ENCODE measurements at regions not wholly inside any gene's neighbourhood (a gene's known extent, or its start where the extent isn't known, plus 50 kb on each side); places are given as distances from the start of the nearest gene placed in this dataset.

DNA sequence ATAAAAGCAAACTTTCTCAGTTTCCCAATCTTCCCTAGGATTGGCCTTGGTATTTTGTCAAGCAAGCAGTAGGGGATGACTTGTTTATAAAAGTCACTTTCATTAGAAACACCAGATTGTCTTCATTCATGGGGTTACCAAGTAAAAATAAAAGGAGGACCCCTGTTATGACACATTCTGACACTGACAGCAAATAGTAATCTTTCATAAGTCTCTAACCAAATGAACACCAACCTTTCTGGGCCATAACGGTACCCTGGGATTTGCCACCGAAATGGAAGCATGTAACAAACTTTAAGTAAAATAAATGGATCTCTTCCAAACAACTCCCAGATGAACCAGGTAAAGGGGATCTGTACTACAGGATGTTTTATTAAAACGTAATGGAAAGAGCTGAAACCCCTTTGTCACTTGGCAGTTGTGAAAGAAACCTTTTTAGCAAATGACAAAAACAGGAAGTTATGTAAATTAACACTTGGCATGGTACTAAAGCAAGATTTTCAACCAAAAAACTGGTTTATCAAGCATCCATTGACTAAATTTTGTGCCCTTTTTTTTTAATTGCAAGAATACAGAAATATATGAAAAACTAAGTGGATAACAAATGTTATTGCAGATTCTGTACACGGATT is 335.6 kb downstream of the RBM26 start:
- POLR2A ChIA-PET: no interaction called here

DNA sequence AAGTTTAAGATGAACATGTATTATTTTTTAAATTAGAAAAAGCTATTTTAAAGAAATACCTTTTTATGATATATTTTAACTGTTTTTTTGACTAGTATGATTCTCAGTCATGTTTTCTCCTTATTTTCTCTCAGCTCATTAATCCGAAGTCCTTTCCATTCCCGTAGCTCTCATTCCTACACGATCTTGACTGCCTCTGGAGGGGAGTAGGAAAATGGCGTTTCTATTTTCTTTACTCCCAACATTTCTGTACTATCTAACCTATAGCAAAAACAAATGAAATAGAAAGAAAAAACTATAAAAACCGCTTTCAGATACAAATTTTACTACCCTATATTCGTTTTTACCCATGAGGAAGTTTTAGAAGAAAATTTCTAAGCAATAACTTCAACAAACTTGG is 343.8 kb downstream of the RBM26 start:
- POLR2A ChIA-PET: no interaction called here
- H3K4me3 ChIP-seq: no peak overlapping the region
- ATAC-seq (no peak), FAIRE-seq (no peak), DNase-seq (ENCODE audit: low read depth in 1 of 2, low spot score in 1 of 2) (no peak)
- 33% methylated on average over 6 of the region's 6 CpGs for WGBS (ENCODE audit: missing lambda C conversion rate)
- CTCF ChIA-PET: no interaction called here
- no peaks in the 10 kb centered on the region for H3K9me3 ChIP-seq
- no peaks in the 10 kb centered on the region for H3K4me1 ChIP-seq
- TF ChIP-seq, protein P1, sequence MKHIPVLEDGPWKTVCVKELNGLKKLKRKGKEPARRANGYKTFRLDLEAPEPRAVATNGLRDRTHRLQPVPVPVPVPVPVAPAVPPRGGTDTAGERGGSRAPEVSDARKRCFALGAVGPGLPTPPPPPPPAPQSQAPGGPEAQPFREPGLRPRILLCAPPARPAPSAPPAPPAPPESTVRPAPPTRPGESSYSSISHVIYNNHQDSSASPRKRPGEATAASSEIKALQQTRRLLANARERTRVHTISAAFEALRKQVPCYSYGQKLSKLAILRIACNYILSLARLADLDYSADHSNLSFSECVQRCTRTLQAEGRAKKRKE (CRISPR knock-in tag; IDR thresholded peaks at IDR 0.05; ENCODE audit: low read depth): no peak
- TF ChIP-seq CHD4 (IDR thresholded peaks at IDR 0.05; ENCODE audit: borderline replicate concordance) (no peak), ESRRA (IDR thresholded peaks at IDR 0.05; ENCODE audit: borderline replicate concordance, low read length) (no peak), GATA3 (IDR thresholded peaks at IDR 0.05; ENCODE audit: borderline replicate concordance) (no peak), KDM5A (IDR thresholded peaks at IDR 0.05) (no peak), JUNB (IDR thresholded peaks at IDR 0.05) (no peak), FOXS1 (CRISPR knock-in tag; IDR thresholded peaks at IDR 0.05) (no peak), ZNF302 (CRISPR knock-in tag; IDR thresholded peaks at IDR 0.05) (no peak), JUN (IDR thresholded peaks at IDR 0.05) (no peak), POLR2AphosphoS2 (conservative IDR thresholded peaks at IDR 0.05; ENCODE audit: low read length) (no peak)
- TF ChIP-seq, protein P2, sequence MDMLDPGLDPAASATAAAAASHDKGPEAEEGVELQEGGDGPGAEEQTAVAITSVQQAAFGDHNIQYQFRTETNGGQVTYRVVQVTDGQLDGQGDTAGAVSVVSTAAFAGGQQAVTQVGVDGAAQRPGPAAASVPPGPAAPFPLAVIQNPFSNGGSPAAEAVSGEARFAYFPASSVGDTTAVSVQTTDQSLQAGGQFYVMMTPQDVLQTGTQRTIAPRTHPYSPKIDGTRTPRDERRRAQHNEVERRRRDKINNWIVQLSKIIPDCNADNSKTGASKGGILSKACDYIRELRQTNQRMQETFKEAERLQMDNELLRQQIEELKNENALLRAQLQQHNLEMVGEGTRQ (IDR thresholded peaks at IDR 0.05): no peak
- TF ChIP-seq, protein P3, sequence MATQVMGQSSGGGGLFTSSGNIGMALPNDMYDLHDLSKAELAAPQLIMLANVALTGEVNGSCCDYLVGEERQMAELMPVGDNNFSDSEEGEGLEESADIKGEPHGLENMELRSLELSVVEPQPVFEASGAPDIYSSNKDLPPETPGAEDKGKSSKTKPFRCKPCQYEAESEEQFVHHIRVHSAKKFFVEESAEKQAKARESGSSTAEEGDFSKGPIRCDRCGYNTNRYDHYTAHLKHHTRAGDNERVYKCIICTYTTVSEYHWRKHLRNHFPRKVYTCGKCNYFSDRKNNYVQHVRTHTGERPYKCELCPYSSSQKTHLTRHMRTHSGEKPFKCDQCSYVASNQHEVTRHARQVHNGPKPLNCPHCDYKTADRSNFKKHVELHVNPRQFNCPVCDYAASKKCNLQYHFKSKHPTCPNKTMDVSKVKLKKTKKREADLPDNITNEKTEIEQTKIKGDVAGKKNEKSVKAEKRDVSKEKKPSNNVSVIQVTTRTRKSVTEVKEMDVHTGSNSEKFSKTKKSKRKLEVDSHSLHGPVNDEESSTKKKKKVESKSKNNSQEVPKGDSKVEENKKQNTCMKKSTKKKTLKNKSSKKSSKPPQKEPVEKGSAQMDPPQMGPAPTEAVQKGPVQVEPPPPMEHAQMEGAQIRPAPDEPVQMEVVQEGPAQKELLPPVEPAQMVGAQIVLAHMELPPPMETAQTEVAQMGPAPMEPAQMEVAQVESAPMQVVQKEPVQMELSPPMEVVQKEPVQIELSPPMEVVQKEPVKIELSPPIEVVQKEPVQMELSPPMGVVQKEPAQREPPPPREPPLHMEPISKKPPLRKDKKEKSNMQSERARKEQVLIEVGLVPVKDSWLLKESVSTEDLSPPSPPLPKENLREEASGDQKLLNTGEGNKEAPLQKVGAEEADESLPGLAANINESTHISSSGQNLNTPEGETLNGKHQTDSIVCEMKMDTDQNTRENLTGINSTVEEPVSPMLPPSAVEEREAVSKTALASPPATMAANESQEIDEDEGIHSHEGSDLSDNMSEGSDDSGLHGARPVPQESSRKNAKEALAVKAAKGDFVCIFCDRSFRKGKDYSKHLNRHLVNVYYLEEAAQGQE (IDR thresholded peaks at IDR 0.05): no peak
- TF ChIP-seq, protein P4, sequence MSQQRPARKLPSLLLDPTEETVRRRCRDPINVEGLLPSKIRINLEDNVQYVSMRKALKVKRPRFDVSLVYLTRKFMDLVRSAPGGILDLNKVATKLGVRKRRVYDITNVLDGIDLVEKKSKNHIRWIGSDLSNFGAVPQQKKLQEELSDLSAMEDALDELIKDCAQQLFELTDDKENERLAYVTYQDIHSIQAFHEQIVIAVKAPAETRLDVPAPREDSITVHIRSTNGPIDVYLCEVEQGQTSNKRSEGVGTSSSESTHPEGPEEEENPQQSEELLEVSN (IDR thresholded peaks at IDR 0.05; ENCODE audit: borderline replicate concordance, low read depth): no peak
- no peak overlapping the region for H3K27ac ChIP-seq
- H3K4me2 ChIP-seq: no peak overlapping the region

More for the DNA sequence above, 335.6 kb downstream of the RBM26 start:
- Histone ChIP-seq H3K27ac (no peak overlapping the region), H3K4me3 (no peak overlapping the region), H3K4me2 (no peak overlapping the region), H3K9me3 (no peaks in the 10 kb centered on the region), H3K4me1 (no peaks in the 10 kb centered on the region)
- TF ChIP-seq MYC (IDR thresholded peaks at IDR 0.05; ENCODE audit: borderline replicate concordance, low read length) (no peak), HOXB13 (CRISPR knock-in tag; IDR thresholded peaks at IDR 0.05; ENCODE audit: low read depth) (no peak), FOSB (CRISPR knock-in tag; IDR thresholded peaks at IDR 0.05) (no peak), RFX5 (IDR thresholded peaks at IDR 0.05) (no peak), HOXA7 (CRISPR knock-in tag; IDR thresholded peaks at IDR 0.05) (no peak)
- TF ChIP-seq, protein P2 (IDR thresholded peaks at IDR 0.05): no peak
- FAIRE-seq (no peak), ATAC-seq (no peak), DNase-seq (ENCODE audit: low read depth in 1 of 2, low spot score in 1 of 2) (no peak)
- WGBS (ENCODE audit: missing lambda C conversion rate): 1% methylated on average over 4 of the region's 4 CpGs
- CTCF ChIA-PET: no interaction called here

Measured in A549 (cell line).